ENCODE measurements at regions not wholly inside any gene's neighbourhood (a gene's known extent, or its start where the extent isn't known, plus 50 kb on each side); places are given as distances from the start of the nearest gene placed in this dataset.

DNA sequence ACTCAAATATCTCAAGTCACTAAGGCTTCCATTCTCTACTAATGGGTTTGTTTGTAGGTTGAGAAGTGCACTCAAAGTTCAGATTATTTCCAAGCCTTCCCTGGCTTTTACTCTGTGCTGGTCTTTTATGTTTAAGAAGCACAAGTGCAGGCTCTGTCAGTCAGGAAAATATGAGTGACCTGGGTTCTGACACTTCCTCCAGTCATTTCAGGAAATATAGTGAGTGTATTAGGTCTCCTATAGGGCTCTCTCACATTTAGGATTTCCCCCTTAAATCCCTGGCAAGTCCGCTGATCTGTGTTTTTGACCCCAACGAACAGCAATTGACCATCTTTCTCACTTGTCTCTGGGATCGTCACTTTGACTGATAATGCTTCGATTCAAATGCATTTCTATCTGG, 210.2 kb downstream of the ARPP21 start:
- DNase-seq: no peak

DNA sequence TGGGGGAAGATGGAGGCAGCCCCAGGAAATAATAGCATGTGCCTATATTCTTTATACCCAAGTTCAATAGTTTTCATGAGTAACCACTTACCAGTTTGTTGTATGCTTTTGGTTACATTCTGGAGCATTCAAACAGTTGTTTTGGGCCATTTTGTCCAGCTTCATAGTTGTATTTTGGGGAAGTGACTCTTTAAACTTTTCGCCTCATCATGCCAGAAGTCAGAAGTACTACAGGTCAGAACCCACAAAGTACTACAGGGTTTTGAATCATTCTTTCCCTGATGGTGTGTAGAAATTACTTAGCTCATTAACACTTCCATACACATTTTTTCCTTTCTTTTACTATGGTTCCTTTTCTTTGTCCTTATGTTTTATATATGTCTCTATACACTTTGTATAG, 210.6 kb downstream of the ARPP21 start:
- DNase-seq: no peak

DNA sequence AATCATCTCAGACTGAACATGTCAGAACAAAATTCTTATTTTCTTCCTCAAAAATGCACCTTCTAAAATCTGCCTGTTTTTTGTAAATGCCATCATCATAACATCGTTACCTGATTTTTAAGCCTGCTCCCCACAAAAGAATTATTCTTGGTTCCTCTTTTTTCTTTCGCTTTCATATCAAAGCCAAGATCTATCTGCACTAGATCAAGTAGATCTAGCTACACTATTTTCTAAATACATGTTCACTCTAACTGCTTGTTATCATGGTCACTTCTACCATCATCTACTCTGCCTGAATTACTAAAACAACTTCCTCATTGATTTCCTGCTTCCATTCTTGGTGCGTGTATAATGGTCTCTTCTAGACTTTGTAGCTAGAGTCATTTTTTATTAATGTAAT, 217.7 kb downstream of the ARPP21 start:
- no peak for DNase-seq

DNA sequence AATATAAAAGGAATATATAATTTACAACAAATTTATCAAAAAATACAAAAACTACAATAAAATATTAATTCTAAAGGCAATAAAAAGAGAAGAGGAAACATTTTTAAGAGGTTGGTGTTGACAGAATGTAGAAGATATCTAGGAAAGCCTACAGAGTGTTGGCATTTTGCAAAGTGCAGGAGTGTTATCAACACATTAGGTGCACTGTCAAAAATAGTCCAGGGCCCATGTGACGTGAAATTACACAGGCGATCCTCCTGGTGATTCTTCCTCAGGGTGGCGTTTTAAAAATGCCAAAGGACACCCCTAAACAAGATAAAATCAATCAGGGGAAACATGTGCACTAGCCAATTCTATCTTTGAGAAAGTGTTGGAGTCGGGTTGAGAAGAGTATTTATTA, 222.7 kb downstream of the ARPP21 start:
- DNase-seq: no peak

DNA sequence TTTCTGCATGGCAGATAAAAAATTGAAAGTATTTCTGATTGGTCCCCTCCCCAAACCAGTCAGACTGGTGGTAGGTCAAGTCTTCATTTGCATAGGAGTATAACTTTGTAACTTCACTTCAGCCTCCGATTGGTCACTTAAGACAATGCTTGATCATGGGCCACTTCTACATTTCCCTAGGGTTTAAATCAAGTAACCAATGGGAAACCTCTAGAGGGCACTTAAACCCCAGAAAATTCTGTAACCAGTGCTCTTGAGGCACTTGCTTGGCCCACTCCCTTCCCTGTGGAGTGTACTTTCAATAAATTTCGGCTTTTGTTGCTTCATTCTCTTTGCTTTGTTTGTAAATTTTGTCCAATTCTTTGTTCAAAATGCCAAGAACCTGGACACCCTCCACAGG, 225.5 kb downstream of the ARPP21 start:
- no peak for DNase-seq

DNA sequence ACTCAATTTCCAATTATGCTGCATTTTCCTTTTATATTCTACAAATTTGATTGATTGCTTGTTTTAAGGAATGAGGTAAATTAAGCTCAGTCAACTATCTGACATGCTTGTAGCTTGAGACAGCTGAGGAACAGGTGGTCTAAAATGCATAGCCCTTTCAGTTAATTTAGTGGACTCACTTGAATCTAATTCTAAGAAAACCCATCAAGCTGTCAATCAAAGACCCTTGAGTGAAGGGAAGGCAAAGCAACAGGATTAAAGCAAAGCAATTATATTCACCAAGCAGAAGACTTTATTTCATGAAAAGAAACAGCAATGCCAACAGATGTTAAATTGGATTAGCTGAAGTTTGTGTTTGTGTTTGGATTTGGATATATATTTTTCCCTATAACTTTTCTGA, 228.5 kb downstream of the ARPP21 start:
- DNase-seq: no peak

DNA sequence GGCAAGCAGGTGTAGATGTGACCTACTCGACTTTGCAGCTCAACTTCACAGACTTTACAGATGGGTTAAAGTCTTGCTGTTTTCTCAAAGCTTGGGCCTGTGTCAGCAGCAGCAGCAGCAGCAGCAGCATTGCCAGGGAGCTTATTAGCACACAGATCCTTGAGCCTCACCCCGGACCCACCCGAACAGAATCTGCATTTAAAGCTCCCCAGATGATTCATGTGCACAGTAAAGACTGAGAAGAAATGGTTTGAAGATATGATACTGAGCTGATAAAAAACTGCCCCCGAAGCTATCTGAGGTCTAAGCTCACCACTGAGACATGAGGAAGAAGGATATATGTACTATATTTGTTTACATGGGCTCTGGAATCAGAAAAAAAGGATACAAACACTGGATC, 231.7 kb downstream of the ARPP21 start:
- no peak for DNase-seq

DNA sequence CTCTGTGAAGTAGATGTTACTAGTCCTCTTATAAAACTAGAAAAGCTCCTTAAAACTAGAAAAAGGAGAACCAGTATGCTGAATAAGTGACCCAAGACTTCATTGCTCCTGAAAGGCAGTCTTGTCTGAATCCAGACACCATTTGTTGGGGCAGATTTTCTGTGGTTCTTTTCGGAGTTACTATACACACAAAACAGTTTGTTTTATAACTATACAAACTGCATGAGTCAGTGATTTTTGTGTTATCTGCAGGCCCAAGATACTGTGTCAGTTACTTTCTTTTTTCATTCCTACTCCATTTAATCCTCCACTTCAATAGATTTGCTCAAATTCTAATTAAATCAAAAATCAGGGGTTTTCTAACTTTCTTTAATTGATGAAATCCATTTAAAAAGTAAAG, 244.6 kb downstream of the ARPP21 start:
- DNase-seq: no peak

- DNase-seq: no peak
Observed at GRCh38 chr3:35894735-35895134, 255.4 kb downstream of the ARPP21 start.

- no peak for DNase-seq
Observed at GRCh38 chr3:35899245-35899644, 259.9 kb downstream of the ARPP21 start.

DNA sequence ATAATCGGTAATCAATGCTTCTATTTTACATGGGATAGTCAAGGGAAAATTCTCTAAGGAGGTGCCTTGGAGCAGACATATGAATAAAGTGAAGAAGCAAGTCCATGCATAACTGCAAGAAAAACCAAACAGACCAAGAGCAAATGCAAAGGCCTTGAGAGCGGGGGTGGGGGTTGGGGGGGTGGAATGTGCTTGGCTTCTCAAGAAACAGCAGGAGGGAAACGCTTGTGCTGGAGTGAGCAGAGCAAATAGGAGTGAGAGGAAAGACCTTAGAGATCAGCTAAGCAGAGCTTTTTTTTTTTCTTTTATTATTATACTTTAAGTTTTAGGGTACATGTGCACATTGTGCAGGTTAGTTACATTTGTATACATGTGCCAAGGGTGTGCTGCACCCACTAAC, 260.8 kb downstream of the ARPP21 start:
- no peak for DNase-seq

GRCh38 chr3:35908366-35909232, 269.3 kb downstream of the ARPP21 start:
- DNase-seq: peak; percentile 76 to 87

DNA sequence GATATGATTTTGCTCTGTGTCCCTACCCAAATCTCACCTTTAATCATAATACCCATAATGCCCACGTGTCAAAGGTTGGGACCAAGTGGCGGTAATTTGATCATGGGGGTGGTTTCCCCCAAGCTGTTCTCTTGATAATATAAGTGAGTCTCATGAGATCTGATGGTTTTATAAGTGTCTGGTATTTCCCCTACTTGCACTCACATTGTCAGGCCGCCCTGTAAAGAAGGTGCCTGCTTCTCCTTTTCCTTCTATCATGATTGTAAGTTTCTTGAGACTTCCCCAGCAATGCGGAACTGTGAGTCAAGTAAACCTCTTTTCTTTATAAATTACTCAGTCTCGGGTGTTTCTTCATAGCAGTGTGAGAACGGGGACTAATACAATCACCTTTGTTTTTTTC, 279.8 kb downstream of the ARPP21 start:
- DNase-seq: no peak

- no peak for DNase-seq
Observed at GRCh38 chr3:35921718-35922117, 282.4 kb downstream of the ARPP21 start.

- peak; percentile 18 to 61 for DNase-seq
Observed at GRCh38 chr3:35924070-35924469, 284.7 kb downstream of the ARPP21 start.

DNA sequence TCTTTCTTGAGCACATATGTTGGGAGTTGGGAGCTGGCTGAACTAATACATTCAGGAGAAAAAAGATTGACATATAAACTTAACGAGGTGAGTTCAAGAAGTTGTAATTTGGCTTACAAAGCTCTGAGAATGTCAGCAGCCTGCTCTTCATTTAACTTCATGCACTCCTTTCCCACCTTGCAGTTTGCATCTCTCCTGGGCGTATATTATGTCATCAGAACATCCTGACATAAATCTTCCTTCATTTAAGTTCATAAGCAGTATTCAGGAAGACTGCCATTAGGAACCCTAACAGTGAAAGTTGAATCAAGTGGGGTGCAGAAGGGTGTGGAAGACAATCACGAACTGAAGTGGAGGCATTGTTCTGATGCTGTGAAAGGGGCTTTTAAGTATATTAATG, 288.1 kb downstream of the ARPP21 start:
- DNase-seq: no peak

- no peak for DNase-seq
Observed at GRCh38 chr3:35929158-35929557, 289.8 kb downstream of the ARPP21 start.

DNA sequence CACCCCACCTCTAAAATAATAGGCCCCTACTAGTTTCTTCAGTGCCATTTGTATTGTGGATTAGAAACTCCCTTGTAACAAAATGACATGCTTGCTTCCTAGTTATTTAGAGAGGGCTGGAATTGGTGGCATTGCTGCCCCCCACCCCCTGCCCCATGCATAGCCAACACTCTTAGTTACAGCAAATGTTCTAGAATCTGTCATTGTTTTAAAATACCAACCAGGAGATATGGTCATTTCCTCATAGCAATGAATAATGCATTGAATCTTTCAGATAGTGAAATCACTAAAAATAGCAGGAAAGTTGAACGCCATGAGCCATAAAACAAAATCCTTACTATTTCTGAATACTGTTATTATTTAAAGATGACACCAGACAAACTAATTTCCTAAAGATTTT, 292.5 kb downstream of the ARPP21 start:
- DNase-seq: no peak

- DNase-seq: peak; percentile 7 to 53
Observed at GRCh38 chr3:35932995-35933394, 293.7 kb downstream of the ARPP21 start.

- DNase-seq: no peak
Observed at GRCh38 chr3:35936571-35936970, 297.2 kb downstream of the ARPP21 start.

- DNase-seq: no peak
Observed at GRCh38 chr3:35944926-35945710, 305.8 kb downstream of the ARPP21 start.

- DNase-seq: peak; percentile 1 to 13
Observed at GRCh38 chr3:35946121-35946853, 307.0 kb downstream of the ARPP21 start.

- DNase-seq: peak in 1 of 2 experiments; percentile 45
Observed at GRCh38 chr3:35946854-35947515, 307.7 kb downstream of the ARPP21 start.

Measured in NCI-H2081 (cell line).